Testis (tissue), 2 donors: ENCODE measurements at regions not wholly inside any gene's neighbourhood (a gene's known extent, or its start where the extent isn't known, plus 50 kb on each side); places are given as distances from the start of the nearest gene placed in this dataset.

Experiments
- CTCF ChIP-seq, 3 experiments: fragments of 450-650 bp in 2 of 3; fragments of 200-600 bp in 1 of 3; sonication (generic) in 1 of 3; IDR thresholded peaks; one replicate each; pipeline ENCODE4 v1.5.1; 2016 to 2019; ENCODE audit warnings: antibody characterized with exemption in 3 of 3, mild to moderate bottlenecking in 2 of 3, moderate library complexity in 1 of 3
- POLR2A ChIP-seq: fragments of 450-650 bp; IDR thresholded peaks from one replicate; pipeline ENCODE4 v1.6.1; 2017; ENCODE audit warnings: antibody characterized with exemption, mild to moderate bottlenecking, moderate library complexity

DNA sequence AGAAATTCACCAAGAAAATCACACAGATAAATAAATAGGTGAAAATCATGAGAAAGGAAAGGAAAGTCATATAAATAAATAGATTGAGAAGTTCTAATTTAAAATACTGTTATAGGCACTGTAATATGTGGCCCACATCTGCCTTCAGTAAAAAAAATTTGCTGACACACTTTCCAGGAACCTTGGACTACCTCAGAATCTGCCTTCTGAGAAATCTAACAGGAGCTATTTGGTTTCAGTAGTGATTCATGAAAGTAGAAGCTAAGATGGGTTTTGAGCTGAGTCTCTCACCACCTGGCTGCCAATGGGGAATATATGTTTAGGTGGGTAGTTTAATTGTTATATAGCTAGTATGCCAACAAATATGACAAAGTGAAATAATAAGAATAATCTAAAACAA lies 810.0 kb downstream of the RAB28 start:
- TF ChIP-seq CTCF (IDR thresholded peaks at IDR 0.05) (no peak), POLR2A (no peak)
